HG03442 (cell line): ENCODE measurements at regions not wholly inside any gene's neighbourhood (a gene's known extent, or its start where the extent isn't known, plus 50 kb on each side); places are given as distances from the start of the nearest gene placed in this dataset.
"Not testable (repeated sequence)": the region's sequence is repeated elsewhere in the genome, so short reads cannot be mapped to it uniquely, and the experiment has no call there.

ENCODE experiments used
- ATAC-seq: cut with Tn5 transposase; IDR thresholded peaks from one replicate; pipeline ENCODE4 v1.9.1; 2021; ENCODE audit warnings: mild to moderate bottlenecking, moderate library complexity; ENCODE audit not compliant: unreplicated experiment

GRCh38 chr13:112145551-112146360, 78.8 kb downstream of the SOX1 start:
- no peak for ATAC-seq

DNA sequence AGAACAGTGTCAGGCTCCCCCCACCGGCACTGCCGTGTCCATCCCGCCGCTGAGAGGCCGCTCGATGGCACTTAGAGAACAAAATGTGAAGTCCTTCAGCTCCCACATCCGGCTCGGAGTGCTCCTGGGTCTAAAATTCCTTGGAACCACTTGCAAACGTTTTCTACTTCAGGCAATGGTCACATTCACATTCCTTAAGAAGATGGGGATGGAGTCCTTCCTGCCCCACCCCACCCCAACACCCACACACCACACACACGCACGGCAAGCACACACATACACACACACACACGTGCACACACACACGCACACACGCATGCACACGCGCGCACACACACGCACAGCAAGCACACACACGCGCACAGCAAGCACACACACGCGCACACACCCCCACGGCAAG, 83.4 kb downstream of the SOX1 start:
- no peak for ATAC-seq

DNA sequence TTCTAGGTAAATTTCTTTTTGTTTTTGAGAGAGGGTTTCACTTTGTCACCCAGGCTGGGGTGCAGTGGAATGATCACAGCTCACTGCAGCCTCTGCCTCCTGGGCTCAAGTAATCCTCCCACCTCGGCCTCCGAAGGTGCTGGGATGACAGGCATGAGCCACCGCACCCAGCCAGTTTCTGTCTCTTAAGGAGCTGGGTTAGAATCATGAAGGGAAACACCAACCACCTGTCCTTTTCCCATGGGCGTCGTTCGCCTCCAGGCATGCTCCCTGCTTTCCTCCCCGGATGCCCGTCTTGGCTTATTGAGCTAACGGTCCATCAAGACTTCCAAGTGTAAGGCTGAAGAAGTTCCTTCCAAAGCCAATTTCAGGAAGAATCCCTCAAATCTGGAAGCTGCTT, 85.9 kb downstream of the SOX1 start:
- ATAC-seq, result no peak

GRCh38 chr13:112153364-112153763, 86.4 kb downstream of the SOX1 start:
- no peak for ATAC-seq

DNA sequence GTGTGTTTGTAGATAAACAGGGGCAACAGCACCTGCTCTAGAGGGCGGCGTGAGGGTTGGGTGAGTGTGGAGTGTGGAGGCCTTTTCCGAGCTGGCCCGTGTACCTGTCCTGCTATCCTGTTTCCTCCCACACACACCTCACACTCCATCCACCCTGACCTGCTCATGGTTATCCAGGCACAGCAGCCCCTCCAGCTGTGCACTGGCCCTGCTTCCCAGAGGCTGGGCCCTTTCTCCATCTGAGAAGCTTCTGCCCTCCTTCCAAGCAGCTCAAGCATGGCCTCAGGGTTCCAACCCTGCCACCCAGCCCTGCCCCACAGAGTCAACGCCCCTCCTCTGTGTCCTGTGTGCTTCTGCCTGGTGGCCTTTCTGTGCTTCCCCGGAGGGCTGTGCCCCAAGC, 86.9 kb downstream of the SOX1 start:
- no peak for ATAC-seq

DNA sequence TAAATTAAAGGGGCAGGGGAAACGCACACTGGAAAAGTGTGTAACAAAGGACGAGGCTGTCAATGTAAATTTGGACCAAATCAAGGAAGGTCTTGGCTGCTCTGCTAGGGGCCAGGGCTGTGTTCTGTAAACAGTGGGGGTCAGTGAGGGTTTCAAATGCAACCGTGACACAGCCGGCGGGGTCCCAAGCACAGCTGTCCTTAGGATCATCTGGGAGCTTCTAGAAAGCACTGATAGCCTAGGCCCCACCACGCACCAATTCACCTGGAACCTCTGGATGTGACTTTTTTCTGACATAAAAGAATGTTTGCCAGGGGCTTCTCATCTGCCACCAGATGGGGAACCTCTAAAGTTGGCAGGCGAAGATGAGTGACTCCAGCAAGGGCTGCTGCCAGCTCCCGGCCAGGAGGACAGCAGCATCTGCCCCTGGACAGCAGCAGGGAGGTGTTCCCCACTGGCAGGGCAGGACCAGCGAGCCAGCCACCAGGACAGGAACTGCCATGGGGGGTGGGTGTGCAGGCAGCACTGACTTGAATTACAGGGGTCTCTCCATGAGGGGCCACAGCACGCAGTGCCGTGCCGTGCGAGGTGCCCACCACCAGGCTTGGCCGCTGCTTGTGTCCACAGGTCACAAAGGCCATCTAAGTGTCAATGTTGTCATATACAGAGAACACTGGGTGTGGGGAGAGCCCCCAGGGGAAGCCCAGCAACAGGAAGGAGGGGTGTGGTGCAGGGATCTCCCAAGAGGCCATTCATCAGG, 87.5 kb downstream of the SOX1 start:
- ATAC-seq, result no peak

DNA sequence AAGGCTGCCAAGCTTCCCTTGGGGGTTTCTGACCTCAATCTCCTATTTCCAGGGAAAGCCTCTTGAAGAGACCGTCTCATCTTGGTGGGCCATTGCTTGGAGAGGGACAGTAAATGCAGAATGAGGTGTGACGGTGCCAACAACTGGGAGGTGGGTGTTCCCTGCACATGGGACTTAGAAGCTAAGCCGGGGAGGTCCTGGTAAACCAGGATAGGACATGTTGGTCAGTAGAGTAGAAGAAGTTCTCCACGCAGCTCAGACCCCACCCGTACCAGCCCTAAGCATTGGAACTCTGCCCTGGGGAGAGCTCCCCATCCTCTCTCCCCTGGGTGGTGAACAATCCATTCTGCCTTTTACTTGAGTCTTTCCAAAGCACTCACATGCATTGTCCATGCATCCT, 92.0 kb downstream of the SOX1 start:
- no peak for ATAC-seq

GRCh38 chr13:112159575-112160547, 92.9 kb downstream of the SOX1 start:
- ATAC-seq, result no peak

GRCh38 chr13:112160558-112160957, 93.6 kb downstream of the SOX1 start:
- no peak for ATAC-seq

- ATAC-seq, result no peak
Measured at GRCh38 chr13:112161521-112162301, 94.8 kb downstream of the SOX1 start.

DNA sequence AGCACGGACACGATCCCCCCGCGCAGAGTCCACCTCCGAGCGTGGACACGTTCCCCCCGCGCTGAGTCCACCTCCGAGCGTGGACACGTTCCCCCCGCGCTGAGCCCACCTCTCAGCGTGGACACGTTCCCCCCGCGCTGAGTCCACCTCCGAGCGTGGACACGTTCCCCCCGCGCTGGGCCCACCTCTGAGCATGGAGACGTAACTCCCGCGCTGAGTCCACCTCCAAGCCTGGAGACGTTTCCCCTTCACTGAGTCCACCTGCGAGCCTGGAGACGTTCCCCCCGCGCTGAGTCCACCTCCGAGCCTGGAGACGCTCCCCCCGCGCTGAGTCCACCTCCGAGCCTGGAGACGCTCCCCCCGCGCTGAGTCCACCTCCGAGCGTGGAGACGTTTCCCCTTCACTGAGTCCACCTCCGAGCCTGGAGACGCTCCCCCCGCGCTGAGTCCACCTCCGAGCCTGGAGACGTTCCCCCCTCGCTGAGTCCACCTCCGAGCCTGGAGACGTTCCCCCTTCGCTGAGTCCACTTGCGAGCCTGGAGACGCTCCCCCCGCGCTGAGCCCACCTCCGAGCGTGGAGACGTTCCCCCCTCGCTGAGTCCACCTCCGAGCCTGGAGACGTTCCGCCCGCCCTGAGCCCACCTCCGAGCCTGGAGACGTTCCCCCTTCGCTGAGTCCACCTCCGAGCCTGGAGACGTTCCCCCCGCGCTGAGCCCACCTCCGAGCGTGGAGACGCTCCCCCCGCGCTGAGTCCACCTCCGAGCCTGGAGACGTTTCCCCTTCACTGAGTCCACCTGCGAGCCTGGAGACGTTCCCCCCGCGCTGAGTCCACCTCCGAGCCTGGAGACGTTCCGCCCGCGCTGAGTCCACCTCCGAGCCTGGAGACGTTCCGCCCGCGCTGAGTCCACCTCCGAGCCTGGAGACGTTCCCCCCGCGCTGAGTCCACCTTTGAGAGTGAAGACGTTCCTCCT, 97.0 kb downstream of the SOX1 start:
- not testable (repeated sequence) for ATAC-seq

DNA sequence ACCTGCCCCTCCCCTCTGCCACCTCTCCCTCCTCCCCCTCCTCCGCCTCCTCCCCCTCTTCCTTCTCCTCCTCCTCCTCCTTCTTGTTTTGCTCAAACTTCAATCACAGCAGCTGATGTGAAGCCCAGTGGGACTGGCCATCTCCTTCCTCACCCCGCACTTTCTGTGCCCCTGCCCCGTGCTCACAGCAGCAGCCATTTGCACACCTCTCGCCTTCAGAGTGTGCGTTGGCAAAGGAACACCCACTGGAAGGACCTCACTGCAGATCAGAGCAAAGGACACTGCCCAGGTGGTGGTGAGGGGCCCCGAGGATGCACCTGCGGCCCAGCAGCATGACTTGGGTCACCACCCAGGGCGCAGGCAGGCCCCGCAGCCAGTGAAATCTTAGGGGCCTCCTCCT, 98.8 kb downstream of the SOX1 start:
- ATAC-seq, result no peak

GRCh38 chr13:112168761-112169160, 101.8 kb downstream of the SOX1 start:
- ATAC-seq, result no peak

DNA sequence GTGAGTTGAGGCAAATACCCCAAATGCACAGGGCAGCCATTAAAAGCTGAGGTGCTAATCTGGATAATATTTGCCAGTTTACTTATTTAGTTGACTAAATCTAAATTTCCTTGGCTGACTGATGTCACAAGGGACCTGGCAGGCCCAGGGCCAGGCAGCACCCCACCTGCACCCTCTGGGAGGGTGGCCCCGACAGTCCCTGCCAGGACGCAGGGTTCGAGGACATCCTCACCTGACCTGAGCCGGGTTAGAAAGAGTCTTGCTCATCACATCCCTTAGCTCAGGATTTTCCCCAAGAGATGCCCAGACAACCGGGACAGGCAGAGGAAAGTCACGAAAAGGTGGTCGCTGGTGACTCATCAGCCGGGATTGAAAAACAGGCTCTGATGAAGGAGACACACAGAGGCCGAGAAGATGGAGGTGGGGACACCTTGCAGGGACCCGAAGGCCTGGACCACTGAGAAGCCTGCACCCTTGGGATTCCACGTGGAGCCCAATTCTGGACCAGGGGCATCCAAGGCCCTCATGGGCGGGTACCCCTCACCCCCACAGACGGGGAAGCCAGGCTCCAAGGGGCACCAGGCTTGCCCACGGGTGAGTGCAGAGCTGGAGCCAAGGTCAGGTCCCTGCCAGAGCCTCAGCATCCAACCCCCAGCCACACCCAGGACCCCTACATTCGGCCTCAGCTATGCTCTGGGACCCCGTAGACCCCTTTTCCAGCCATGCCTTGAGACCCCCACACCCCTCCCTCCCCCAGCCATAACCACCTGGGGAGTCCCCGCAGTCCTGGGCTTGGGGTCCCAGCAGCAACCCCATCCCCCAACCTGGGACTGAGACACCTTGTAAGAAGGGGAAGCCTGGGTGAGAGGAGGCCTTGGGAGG, 103.2 kb downstream of the SOX1 start:
- ATAC-seq, result no peak

GRCh38 chr13:112170823-112171569, 104.0 kb downstream of the SOX1 start:
- no peak for ATAC-seq

GRCh38 chr13:112171570-112171965, 104.6 kb downstream of the SOX1 start:
- ATAC-seq, result no peak

DNA sequence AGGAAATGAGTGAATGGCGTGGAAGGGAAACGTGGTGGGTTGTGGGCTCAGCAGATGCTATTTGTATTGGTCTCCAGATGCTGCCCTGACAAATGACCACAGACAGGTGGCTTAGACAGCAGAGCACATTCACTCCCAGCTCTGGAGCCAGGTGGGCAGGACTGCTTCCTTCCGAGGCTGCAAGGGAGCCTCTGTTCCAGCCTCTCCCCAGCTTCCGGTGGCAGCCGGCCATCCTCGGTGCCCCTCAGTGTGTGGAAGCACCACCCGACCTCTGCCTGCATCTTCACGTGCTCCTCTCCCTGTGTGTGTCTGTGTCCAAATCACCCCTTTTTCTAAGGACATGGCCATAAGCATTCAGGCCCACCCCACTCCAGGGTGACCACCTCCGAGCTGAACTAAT, 105.1 kb downstream of the SOX1 start:
- no peak for ATAC-seq
